GM19025 (cell line): ENCODE measurements at regions not wholly inside any gene's neighbourhood (a gene's known extent, or its start where the extent isn't known, plus 50 kb on each side); places are given as distances from the start of the nearest gene placed in this dataset.

Experiments used
- ATAC-seq: cut with Tn5 transposase; IDR thresholded peaks from one replicate; pipeline ENCODE4 v1.9.1; 2021; ENCODE audit warnings: mild to moderate bottlenecking, low read depth, moderate library complexity; ENCODE audit not compliant: unreplicated experiment

DNA sequence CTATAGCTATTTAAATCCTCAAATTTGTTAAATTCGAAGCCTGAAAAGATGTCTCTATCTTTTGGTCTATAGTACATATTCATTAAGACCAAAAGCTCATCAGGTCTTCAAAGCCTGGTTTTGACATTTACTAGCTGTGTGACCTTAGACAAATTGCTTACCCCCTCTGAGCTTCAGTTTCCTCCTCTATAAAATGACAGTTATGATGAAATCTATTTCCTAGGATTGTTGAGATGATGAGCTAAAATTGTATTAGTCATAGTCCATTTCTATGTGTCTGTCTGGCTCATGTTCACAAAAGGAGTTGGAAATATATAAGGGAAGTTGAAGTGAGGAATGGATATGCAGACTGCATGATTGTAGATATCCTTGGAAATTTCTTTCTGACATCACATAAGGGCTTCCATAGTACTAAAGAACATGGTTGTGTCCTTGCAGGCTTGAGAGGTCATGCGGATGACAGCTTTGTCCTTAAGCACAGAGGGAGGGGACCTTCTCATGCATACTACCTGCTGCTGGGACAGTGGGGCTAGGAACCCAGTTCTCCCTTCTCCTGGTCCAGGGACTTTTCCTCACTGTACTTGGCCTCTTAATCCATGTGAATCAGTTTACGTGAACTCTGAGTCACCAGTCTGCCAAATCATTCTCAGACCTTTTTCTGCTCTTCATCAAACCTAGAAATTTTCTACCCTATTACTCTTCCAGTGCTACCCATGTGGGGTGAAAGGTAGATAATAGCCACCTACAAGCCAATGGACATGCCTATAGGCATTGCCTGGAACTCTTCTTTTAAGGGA, 487.5 kb upstream of the SALL1 start:
- no peak for ATAC-seq

DNA sequence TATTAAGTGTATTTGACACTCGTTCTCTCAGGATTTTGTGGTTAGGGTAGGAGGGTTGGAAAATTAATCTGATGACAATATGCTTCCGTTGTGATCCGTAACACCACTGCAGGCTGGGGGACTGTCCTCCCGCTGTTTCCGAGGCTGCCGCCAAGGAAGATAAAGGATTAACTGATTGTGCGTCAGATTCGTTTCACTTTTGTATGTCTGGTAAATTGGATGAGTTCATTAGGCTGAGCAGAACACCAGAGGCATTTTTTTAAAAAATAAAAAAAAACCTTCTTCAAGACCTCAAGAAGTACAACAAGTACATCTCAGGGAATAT, 486.7 kb upstream of the SALL1 start:
- ATAC-seq: no peak

DNA sequence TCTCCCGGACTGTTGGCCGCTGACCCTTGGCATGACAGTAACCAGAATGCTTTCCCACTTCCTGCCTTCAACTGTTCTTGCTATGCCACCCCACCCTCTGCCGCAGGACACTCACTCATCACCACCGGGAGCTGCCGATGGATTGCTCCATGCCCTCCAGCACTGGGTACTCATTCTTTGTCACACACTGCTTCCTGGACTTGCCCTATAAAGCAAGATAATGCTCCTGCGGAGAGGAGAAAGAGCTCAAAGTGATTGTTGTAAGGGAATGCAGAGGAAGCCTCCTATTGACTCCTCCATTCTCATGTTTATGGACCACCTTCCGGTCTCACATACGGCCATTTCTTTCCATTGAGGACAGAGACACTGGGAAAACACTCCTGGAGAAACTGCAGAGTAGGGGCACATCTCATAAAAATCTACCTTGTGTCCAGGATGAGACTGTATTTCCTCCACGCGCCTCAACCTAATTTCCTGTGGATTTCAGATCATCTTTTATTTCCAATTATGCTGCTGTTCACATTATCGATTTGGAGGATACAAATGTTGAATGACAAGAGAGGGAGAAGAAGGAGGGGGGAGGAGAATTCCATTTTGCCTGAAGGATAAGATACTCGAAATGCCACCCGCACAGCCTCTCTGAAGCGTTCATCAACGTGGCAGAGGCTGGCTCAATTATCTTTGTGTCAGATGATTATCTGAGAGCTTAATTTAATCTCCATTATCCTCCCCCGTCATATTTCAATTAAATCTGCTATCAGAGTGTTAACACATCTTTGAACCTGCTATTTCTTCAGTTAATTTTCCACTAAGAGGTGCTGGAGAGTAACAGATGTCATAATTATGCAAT, 486.1 kb upstream of the SALL1 start:
- no peak for ATAC-seq

DNA sequence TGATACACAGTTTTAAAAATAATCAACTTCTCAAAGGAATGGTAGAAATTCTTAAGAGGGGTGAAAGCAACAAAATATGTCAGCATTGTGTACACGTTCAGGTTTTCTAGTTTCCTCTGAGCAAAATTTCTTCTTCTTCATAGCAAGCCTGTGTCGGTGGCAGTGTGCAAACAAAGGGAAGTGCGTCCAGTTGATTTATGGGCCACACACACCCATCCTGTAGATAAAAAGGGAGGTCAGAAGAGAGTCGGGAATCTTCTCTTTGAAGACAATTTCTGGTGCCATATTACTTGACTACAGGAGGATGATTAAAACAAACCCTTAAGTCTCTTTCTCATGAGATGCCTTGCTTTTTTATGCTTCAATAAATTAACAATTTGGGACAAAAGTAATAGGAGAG, 484.1 kb upstream of the SALL1 start:
- no peak for ATAC-seq

DNA sequence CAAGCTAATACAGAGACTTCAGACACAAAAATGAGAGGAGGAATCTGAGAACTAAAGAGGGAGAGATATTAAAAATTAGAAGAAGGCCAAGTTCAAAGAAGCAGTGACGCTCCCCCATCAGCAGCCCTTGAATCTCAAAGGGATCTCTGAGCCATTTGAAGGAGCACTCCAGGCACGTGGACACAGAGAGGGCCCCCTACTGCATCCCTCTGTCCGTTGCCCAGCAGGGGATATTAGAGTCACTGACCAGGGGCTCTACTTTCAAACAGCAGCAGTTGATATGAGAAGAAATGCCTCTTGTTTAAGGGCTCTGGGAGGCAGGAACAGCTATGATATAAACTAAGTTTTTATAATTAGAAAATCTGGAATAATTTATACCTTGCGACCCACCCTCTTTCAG, 479.0 kb upstream of the SALL1 start:
- no peak for ATAC-seq

DNA sequence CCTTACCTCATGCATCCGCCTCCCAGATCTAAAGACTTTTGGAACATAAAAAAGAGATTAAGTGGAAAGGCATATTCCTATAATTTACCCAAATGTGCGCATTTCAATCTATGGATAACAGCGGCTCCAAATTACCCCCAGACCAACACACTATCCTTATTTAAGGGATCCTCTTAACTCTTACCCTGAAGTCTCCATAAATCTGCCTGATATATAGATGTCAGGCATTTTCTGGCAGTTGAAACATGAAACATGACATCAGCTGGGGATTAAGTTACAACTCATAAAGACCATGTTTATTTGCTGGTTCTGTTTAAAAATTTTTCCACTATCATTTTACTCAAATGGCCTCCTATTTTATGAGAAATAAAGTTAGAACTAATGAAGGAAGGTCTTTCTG, 478.5 kb upstream of the SALL1 start:
- no peak for ATAC-seq

DNA sequence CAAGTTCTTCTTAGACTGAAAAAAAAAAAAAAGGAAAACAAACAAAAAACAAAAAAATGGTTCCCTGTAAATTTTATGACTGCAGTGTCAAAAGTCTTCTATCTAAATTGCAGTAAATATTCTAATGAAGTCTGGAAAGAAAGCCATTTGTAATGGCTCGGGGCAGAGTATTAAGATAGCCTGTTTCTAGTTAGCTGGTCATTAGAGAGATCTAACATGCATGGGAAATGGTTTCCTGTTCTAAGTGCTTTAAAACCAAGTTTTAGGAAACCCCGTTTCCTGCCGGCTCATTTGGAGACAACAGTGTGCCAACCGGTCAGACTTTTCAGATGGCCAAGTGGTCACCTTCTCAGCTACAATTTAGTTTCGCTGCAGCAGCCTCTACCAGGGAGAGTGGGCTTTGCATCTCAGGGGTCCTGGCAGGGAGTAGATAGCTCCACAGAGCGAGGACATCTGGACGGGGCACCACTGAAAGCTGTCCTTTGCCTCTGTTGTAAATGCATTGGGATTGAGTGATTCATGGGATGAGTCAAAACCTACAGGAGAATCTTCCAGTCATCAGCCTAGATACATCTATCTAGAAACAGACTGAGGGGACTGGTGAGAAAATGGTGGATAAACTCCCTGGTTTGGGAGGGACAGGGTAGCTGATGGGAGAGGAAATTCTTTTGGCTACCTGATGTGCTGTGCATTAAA, 473.2 kb upstream of the SALL1 start:
- no peak for ATAC-seq

DNA sequence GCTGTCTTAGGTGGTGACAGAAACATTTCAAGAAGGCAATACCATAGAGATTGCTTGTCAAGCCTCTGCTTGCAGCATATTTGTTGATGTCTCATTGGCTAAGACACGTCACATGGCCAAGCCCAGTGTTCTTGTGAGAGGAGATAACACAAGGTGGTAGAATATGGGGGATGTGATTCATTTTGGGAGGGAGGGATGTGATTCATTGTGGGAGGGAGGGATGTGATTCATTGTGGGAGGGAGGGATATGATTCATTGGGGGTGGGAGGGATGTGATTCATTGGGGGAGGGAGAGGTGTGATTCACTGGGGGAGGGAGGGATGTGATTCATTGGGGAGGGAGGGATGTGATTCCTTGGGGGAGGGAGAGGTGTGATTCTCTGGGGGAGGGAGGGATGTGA, 470.5 kb upstream of the SALL1 start:
- ATAC-seq: no peak

DNA sequence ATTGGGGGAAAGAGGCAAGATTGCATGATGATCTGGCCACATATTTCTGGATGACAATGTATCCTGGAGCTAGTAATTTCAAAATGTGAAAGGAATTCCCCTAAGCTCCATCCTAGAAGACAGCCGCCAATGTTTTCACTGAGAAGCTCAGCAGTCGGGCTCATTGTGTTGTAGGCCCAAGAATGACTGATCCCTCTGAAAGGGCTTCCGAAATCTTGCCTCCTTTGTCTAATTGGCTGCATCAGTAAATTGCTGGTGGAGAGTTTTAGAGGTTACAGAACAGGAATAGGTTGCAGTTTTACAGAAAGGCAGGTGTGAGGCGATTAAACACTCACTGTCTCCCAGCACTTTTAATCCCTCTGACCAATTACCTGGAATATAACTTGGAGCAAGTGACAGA, 464.1 kb upstream of the SALL1 start:
- ATAC-seq: no peak

DNA sequence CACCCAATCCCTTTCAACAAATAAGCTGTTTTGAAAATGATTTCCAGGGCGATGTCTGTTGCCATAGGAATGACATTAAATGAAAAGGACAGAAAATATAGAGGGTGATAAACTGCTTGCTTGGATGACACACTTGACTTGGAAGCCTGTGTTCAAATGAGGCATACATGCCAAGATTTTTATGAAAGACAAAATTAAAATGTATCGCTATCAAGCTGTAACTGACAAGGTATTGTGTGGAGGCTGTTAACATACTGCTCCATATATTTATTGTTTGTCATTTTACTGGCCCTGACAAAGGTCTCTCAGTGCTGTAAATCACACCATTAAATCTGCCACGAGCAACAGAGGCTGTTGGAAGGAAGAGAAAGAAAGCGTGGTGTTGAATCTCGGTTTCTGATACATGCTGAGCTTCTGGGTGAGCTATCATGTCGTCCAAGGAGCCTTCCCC, 456.2 kb upstream of the SALL1 start:
- ATAC-seq: no peak

DNA sequence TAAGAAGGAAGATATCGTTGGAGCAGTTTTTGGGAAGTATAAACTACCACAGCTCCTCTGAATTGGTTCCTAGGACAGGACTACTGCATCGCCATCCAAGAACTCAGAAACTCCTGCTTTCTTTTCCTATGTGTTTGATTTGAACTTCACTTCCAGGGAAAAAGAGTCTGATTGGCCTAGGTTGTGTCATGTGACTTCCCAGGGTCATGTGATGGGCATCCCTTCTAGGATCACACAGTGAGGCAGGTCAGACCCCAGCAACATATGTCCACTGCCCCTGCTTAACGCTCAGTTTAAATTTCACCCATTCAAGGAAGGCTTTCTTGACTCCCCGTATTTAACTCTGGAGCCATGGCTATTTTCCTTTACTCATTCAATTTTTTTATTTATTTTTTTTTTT, 445.2 kb upstream of the SALL1 start:
- no peak for ATAC-seq

DNA sequence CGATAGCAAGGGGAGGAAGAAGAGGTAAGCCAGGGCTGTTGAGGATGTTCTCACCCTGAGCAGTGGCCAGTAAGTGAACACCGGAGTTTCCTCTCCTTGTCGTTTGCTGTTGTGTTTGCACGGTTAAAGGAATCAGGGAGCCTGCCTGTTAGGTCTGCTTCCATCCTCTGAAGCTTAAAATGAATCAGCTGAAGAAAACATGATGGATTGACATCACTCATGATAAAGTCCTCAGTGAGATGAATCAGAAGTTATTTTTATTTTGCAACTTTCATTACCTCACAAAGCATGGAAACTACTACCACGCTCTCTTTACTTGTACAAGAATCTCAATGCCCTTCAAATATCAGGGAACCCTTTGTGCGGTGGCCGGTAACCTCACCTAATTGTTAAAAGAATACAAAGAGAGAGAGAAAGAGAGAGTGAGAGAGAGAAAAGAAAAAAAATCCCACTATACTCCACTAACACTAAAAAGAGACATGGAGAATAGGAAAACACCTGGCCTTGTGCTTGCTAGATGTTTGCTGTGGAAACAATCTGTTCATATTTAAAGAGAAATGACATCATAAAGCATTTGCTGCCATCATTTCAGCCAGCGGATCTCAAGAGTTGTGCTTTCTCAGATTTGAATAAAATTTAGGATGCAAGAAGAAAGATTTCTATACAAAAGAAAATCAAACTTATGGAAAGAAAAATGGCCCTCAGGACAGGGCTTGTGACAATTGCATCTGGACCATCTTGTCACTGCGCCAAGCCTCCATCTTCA, 441.6 kb upstream of the SALL1 start:
- ATAC-seq: no peak

DNA sequence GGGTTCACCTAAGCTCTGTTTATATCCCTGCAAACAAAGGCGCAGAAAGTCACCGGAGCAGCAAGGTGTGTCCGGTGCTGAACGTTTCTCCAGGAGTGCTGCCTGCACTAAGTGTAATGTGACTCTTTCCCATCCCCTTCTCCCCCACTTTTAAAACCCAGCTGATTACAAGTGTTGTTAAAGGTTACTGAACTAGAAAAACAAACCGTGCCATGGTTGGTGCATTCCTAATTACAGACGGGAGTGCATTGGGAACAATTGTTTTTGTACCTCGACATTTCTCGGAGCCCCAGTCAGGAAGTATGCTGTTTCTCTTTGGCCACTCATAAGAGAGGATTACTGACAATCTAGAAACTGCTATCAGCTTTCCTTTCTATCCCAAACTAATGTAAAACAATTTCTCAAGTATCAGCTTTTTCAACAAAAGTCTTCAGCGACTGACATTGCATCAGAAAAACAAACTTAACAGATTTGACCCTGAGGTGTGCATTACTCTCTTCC, 441.0 kb upstream of the SALL1 start:
- no peak for ATAC-seq

DNA sequence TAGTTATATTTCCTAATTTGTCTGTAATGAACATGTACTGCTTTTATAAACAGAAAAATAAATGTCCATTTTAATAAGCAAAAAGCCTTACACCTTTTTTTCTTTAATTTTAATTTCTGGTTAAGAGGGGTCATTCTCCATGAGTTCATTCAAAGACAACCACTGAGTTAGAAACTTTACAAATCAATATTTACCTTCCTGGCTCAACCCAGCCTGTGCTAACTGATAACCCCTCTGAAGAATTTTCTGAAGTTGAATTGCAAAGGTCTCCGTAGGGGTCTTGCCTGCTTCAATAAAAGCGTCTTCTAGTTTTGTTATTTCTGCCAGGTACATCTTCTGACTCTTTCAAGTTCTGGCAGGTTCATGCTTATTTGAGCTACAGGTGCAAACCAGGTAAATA, 440.4 kb upstream of the SALL1 start:
- ATAC-seq: no peak

DNA sequence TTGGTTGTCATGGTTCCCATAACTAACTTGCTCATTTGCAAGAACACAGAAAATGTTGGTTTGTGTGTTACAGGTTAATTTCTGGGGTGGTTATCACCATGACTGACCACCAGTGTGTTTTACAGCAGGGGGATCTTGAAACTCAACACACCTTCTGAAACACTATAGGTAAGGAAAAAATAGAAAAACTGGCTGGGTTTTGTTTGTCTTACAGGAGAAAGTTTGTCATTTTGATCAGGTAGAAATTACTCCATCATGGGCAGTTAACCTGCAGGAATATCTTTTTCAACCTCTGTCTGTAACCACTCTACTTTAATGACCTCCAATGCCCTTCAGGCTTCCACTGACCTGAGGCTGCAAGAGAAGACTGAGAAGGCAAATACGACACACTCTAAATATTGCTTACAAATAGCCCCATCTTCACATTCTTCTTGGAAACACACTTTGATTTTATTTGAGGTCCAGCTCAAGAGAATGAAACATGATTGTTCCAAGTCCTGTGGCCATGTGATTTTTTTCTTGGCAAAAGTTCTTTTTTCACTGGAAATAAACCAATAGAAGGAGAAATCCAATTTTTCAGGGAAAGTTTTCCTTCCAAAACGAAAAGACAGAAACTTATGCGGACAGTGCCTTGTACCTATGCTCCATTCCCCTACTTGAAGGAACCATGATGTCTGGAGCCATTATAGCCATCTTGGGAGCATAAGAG, 428.7 kb upstream of the SALL1 start:
- no peak for ATAC-seq

DNA sequence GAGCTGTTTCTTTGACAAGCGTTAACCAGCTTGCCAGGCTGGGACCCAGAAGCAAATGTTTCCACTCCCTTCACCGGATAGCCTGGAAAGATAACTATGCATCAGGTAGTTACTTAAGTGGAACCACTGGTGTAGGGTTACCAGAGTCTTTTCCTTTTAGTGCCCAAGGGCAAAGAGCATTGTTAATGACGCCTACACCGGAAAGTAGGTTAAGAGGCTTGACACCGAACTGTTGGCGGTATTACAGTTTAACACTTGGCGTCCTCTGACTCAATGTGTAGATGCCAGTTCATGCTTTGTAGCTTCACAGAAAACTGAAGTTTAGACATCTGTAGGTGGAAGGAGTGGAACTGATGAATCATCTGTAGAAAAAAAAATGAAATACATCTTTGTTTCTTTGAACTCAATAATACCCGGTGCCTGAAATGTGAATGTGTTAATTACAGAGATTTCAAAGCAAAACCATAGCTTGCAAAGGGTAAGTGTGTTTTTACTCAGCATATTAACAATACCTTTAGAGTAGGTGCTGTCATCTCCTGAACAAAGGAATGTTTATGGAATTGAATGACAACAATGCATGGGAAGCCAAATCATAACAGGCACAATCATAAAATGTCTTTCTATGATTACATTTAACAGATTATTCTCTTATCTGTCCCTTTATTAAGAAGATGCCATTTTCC, 426.7 kb upstream of the SALL1 start:
- peak; percentile 59 for ATAC-seq

DNA sequence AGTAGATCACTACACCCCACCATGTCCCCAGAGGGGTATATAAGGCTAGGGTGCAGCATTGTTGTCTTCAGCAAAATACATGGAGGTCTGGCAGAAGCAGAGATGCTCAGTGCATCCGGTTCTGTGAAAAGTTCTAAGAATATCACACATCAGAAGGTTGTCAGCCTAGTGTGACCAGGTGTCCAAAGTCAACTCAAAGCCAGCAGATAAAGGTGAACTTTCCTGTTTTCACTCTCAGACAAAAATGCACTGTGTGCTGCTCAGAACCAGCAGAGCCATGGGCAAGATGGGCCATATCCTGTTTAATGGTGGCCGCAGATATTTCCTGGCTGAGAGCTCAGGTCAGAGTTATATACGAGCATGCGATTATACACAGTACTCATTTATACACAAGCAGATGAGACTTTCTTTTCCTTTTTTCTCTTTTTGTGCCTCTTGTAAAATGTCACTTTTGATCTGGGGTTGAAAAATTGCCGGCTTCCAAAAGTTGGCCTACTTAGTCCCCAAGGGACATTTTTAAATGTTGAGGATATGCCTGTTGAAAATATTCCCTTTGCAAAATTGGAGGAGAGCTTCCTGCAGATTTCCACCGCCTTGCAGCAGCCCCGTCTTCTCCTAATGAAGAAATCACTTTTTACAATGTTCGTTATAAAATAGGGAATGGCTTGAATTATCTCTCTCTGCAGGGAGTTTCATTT, 425.6 kb upstream of the SALL1 start:
- no peak for ATAC-seq

DNA sequence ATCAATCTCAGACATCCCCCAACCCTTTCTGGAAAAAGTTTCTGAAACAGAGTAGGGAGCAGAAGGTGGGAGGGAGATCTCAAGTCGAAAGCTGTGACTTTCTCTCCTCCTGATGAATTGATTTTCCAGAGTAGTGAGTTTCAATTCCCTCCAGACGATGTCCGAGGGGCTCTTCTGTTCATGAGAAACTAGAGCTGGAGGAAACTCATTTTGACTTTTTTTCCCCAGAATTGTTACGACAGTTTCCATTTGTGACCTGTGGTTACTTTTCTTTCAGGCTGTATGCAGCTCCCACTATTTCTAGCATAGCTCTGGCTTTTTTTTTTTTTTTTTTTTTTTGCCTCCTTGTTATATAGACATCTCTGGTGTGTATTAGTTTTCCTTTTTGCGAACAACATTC, 422.1 kb upstream of the SALL1 start:
- ATAC-seq: no peak
